ENCODE measurements at regions not wholly inside any gene's neighbourhood (a gene's known extent, or its start where the extent isn't known, plus 50 kb on each side); places are given as distances from the start of the nearest gene placed in this dataset.

DNA sequence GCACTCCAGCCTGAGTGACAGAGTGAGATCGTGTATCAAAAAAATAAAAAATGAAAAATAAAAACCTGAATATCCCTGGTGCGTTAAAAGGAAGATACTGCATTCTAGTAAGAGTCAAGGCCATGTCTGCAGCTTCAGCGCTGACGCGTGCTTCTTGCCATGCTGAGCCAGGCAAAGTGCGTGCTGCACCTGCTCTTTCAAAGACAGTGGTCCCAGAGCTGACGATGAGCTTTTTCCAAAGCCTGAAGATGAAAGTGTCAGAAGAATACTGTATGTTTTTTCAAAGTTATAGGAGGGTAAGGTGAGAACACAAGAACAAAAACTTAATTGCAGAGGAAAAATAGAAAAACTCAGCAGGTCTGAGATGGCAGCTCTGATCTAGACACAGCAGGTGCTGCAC lies 115.1 kb downstream of the RNASET2 start:
- no peak for DNase-seq

DNA sequence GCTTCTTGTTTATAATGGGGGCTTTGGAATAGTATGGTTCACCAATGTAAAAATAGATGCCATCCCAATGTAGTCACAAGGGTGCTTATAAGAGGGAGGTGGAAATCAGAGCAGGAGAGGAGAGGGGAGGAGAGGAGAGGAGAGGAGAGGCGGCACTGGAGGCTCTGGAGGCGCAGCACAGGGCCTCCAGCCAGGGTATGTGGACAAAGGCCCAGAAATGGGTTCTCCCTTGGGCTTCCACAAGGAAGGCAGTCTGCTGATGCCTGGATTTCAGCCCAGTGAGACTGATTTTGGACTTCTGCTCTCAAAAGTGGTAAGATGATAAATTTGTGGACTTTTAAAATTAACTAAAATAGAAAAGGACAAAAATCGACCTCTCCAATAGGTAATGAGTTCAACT lies 116.8 kb downstream of the RNASET2 start:
- no peak for DNase-seq

DNA sequence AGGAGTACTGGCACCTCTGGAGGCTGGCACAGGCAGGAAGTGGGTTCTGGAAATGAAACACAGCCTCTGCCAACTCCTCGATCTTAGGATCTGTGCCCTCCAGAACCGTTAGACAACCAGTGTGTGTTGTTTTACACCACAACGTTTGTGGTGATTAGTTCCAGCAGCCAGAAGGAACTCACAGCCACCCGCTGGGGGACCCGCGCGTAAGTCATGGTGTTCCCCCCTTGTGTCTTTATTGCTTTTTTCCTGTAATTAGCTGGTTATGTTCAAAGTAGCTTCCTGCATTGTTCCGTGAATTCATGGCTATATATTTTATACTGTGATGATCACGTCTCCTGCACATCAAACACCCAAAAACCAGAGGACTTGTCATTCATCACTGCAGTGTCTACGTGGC lies 117.4 kb downstream of the RNASET2 start:
- DNase-seq = no peak

DNA sequence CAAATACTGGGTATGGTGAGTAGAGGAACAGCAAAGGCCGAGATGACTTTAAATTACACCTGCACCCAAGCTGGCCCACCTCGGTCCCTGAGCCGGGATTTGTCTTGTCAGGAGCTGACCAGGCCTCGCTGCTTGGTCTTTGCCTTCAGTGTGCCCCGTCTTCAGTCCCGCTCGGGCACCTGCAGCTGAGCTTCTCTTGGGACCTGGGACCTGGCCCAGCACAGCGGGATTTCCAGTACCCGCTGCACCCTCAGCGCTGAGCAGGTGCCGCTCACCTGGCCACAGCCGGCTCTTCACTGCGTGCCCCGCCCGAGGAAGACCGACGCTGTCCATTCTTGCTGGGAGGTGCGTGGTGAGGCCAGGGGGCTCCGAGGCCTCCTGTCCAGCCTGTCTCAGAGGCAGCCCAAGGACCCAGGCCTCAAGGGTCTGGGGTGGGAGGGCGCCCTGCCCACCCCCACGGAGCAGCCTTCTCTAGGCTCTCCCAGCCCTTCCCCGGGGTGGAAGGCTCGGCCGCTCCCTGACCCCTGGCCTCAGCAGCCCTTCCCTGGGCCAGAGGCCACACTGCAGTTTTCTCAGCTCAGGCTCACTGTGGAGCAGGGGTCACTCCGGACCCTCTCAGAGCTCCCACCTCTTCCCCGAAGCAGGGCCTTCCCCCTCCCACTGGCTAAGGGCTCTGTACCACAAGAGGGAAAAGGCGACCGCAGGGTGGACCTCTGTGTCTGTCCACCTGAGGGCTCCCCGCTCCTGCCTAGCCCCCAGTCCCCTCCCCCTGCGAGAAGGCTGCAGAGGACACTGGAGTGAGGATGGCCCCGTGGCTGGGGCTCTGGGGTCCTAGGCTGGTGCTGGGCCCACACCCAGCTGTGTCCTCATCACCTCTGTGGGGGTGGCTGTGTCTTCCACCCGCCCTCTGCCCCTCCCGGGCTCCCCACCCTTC lies 119.3 kb downstream of the RNASET2 start:
- DNase-seq = no peak

DNA sequence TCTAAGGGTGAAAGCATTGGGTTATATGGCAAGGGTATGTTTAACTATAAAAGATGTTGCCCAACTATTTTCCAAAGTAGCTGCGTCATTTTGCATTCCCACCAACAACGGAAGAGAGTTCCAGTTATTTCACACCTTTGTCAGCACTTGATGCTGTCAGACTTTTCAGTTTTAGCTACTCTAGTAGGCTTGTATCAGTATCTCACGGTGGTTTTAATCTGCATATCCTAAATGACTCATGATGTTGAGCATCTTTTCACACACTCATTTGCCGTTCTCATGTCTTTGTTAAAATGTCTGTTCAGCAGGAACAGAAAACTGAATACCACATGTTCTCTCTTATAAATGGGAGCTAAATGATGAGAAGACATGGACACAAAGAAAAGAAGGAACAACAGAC lies 122.3 kb downstream of the RNASET2 start:
- no peak for DNase-seq

DNA sequence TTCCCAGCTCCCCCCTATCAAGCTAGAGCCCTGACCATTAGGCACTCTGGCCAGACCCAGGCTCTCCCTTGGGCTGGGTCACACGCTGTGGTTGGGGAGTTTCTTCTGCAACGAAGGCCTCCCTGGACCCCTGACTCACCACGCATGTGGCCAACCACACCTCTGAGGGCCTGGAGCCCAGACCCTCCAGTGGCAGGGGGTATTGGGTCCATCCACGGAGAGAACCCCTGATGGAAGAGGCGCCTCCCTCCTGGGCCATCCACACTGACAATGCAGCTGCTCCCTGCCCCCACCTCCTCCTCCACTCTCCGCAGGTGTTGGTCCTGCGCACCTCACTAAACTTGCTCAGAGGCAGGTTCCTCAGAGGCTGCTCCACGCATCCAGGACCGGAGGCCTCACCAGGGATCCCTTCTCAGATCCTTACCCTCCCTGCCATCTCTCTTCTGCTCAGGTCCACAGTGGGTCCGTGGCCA lies 125.4 kb downstream of the RNASET2 start:
- no peak for DNase-seq

DNA sequence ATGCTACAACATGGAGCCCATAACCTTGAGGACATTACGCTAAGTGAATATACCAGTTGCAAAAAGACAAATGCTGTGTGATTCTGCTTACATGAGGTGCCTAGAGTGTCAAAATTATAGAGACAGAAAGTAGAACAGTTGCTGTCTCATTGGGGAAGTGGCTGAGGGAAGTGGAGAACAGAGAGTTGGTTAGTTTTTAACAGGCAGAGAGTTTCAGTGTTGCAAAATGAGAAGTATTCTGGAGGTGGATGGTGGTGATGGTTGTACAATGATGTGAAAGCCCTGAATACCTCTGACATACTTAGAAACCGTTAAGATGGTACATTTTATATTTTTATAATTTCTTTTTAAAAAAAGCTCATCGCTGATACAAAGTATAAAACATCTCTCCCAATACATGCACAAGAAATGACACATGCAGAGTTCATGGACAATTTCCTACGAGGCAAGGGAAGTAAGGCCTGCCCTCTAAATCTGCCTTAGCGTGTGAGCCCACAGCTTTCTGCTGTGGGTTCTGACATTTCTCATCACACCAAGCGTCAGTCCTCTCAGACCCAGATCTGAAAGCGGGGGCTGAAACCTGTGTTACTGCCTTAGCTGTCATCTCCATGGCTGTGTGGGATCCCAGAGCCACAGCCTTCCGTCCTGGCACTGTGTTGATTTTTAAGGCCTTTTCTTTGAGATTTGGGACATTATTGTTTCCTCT lies 126.0 kb downstream of the RNASET2 start:
- DNase-seq = no peak

DNA sequence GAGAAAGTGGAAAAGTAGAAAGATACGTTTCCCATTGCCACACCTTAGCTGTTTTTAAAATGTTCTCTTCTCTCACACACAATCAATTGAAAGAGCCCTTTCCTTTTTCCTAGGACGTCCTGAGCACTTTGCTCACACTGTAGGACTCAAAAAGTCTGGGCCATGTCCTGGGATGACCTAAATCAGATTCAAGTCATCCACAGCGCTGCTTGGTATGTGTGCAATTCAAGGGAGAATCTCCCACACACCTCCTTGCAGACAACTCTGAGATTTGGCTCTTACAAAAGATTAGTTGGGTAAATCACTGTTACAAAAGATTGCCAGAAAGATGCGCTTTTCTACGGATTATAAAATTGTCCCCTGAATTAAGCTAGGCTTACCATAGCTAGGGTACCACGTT lies 130.1 kb downstream of the RNASET2 start:
- no peak for DNase-seq

DNA sequence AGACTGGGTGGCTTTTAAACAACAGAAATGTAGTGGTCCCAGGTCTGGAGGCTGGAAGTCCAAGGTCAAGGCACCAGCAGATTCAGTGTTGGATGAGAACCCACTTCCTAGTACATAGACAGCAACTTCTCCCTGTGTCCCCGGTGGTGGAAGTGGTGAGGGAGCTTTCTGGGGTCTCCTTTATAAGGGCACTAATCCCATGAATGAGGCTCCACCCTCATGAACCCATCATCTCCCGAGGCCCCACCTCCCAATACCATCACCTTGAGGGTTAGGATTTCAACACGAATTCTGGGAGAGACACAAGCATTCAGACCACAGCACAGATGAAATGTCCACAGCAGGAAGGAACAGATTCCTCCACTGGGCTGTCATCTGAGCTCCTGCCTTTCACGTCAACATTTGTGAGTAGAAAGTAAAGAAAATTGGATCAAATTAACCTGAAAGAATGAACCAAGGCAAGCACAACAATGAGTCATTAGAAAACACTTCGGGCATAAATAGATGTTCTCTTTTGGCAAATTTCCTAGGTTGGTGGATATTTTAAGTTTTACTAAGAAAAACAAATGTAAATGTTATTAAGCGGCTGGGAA lies 130.7 kb downstream of the RNASET2 start:
- no peak for DNase-seq

DNA sequence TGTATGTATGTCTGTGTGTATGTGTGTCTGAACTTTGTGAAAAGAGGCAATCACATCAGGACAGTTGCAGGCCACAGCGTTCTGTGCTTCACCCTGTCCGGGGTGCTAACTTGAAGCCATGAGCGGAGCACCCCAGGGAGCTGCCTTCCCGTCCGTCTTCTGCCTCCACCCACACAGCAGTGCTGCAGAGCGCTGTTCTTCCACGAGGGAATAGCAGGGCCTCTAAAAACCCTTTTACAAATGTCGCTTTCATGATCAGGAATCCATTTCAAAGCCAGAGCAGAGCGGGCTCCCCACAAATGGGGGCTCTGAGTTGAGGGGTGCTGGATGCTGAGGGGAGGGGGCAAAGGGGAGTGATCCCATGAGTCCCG lies 131.5 kb downstream of the RNASET2 start:
- no peak for DNase-seq

DNA sequence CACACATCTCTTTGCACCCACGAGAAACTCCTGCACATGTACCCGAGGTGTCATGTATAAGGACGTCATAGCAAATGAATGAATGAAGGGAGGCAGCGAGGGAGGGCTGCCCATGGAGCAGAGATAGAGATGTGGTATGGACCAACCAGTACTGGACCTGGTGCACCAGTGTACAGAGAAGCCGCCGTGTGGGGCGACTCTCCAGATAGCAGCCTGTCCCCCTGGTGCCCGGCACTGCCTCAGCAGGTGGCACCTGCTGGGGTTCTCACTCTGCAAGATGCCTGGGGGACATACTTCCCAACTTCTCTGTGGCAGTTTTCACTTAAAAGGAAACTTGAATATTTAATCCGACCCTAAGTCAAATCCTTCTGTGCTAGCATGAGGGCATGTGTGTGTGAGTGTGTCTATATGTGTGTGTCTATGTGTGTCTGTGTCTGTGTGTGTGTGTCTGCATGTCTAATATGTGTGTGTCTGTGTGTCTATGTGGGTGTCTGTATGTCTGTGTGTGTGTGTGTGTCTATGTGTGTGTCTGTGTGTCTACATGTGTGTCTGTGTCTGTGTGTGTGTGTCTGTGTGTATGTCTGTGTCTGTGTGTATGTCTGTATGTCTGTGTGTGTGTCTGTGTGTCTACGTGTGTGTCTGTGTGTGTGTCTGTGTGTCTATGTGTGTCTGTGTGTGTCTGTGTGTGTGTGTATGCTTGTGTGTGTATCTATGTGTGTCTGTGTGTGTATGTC lies 132.0 kb downstream of the RNASET2 start:
- DNase-seq = no peak

DNA sequence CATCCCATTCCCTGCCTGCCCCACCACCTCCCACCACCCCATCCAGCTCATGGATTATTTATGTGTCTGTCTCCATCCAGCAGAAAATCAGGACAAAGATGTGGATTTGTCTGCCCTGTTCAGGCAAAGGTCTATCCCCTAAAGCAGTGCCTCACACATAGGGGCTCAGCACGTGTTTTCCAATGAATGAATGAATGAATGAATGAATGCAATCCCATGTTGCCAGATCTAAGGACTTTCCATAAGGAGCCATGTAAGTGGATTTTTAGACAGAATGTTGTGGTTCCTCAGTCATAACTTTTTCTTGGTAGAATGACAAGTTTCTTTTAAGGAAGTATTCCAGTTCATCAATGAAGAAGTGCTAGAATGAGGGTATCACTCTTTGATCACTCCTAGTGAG lies 133.7 kb downstream of the RNASET2 start:
- no peak for DNase-seq

DNA sequence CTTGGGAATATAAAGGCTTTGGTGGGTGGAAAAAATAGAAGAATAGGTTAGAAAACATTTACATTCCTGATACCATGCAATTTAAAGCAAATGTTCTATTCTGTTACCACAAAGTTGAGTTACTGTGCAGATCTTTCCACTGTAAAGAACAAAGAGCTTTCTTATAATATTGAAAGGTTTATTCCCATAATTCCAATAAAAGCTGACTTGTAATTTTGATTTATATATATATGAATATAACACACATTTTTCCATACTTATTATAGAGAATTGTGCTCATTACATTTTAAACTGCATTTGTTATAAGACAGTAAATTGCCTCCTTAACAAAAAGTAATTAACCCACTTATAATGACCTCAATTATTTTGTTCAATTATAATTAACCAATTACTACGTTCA lies 135.9 kb downstream of the RNASET2 start:
- no peak for DNase-seq

DNA sequence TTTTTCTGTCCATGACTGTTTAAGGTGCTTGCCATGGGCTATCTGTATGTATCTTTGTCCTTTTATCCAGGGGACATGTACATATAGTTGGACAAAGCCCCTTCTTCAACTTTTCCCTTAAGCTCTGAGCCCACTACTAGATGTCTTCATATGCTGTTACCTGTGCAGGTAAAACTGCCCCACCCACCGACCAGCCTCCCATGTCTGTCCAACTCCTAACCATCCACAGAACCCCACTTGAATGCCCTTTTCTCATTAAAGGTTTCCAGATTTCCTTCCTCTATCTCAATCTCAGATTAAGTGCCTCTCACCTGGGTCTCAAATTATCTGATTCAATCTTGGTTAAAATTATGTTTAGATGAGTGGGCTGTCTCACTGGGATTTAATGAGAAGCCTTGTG lies 136.3 kb downstream of the RNASET2 start:
- DNase-seq = no peak

DNA sequence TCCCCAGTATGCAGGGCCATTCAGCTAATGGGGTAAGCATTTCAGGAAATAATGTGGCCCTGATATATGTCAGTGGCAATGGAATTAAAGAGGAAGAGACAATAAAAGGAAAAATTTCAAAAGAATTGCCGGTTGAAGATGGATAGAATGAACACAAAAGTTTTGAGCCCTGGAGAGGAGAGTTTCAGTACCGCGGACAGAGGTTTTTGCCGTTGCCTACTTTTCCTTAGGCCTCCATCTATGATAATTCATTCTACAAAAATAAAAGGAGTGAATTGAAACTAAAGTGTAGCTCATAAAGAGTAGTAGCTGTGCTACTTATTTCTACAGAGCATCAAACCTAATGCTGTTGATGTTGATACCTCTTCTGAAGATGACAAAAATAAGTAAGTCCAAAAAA lies 140.7 kb downstream of the RNASET2 start:
- no peak for DNase-seq

DNA sequence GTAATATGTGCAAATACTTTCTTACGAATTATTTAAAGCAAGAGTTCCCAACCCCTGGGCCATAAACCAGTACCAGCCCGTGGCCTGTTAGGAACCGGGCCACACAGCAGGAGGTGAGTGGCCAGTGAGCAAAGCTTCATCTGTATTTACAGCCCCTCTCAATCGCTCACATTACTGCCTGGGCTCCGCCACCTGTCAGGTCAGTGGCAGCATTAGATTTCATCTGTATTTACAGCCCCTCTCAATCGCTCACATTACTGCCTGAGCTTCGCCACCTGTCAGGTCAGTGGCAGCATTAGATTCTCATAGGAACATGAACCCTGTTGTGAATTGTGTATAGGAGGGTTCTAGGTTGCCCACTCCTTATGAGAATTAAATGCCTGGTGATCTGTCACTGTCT lies 142.0 kb downstream of the RNASET2 start:
- no peak for DNase-seq

DNA sequence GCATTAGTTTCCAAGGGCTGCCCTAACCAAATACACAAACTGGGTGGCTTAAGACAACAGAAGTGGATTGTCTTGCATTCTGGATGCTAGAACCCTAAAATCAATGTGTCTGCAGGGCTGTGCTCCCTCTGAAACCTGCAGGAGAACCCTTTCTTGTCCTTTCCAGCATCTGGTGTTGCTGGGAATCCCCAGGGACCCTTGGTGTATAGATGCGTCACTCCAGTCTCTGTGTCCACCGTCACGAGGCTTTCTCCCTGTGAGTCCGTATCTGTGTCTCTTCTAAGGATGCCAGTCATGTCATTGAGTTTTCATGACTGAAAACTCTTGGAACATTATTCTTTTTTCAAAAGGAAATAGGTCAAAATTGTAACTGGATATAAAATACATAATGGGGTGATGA lies 142.9 kb downstream of the RNASET2 start:
- DNase-seq = no peak

DNA sequence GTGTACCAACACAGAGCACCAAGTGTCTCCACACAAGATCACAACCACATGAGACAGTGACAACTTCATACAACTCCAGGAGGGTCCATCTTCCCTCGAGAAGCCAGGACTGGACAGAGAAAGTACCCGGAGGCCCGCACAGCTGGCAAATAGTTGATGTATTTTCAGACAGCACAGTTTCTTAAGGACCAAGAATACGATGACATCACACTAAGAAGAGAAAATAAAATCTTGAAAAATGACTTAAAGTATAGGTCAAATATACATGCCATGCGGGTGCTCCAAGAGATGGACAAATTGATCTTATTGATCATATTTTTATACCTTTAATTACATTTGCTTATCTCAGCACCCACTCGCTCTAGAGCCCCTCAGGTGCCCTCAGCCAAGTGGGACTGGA lies 145.5 kb downstream of the RNASET2 start:
- no peak for DNase-seq

DNA sequence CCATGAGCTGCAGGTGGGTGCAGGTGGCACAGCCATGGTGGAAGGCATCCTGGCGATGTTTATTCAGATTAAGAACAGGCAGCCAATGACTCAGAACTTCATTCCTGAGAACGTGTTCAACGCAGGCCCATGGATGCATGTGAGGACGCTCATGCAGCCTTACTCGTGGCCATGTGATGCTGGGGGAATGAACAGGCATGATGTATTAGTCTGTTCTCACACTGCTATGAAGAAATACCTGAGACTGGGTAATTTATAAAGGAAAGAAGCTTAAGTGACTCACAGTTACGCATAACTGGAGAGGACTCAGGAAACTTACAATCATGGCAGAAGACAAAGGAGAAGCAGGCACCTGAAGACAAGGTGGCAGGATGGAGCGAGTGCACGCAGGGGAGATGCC lies 146.6 kb downstream of the RNASET2 start:
- no peak for DNase-seq

DNA sequence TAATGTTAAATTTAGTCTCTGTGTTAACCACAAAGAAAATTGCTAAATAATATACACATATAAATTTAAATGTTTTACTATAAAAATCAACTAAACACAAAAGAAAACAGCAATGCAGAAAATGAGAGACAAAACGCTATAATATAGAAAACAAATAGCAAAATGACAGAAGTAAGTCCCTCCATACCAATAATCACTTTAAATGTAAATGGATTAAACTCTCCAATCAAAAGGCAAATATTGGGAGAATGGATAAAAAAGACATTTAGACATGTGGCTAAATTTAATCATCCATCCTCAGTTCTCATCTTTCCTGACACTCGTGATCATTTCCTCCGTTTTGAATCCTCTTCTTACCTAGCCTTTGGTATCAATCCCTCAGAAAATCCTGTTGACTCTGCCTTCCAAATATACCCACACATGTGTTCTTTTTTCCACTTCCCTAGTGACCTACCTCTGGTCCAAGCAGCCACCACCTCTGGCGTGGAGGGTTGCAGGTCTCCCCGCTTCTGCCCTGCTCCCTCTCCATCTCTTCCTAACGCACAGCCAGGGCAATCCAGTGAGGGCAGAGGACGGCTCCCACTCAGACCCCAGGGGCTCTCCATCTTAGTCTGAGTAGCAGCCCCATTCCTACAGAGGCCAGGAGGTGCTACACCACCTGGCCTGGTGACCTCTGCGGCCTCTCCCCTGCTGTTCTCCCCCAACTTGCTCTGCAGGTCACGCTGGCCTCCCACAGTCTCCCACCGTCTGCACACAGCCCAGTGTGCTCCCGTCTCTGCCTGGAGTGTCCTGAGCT lies 149.2 kb downstream of the RNASET2 start:
- no peak for DNase-seq

DNA sequence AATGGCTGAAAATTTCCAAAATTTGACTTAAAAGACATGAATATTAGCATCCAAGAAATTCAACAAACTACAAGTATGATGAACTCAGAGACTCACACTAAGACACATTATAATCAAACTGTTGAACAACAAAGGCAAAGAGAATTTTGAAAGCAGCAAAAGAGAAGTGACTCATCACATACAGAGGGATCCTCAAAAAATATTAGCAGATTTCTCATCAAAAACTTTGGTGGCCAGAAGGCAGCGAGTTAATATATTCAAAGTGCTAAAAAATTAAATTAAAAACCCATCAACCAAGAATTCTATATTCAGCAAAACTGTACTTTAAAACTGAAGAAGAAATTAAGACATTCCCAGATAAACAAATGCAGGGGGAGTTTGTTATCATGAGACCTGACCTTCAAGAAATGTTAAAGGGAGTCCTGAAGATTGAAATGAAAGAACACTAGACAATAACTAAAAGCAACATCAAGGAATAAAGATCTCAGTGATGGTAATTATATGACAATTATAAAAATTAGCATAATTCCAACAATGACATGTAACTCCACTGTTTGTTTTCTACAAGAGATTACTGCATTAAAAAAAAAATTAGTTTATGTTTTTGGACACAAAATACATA lies 150.0 kb downstream of the RNASET2 start:
- DNase-seq = no peak

DNA sequence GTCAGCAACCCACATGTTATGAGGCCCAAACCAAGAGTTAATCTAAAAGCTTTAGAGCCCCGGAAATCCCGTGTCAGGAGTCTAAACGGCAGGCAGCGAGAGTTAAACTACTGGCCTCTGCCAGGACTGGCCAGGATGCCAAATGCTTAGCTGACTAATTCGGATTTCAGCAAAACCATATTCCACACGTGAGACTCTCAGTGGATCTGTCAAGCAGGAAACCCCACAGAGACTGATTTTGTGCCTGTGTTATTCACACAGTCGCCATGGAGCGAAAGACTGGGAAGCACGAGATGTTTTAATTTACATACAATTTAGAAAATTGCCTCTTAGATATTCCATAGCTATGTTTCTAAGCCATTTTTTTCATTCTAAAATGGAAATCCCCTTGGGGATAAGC lies 152.9 kb downstream of the RNASET2 start:
- no peak for DNase-seq

All from hematopoietic multipotent progenitor cell treated with erythropoietin and hydrocortisone succinate and interleukin-3 and kit ligand, for 8 days (in vitro differentiated cells).